ENCODE measurements at regions not wholly inside any gene's neighbourhood (a gene's known extent, or its start where the extent isn't known, plus 50 kb on each side); places are given as distances from the start of the nearest gene placed in this dataset.
"Not testable (repeated sequence)": the region's sequence is repeated elsewhere in the genome, so short reads cannot be mapped to it uniquely, and the experiment has no call there.

DNA sequence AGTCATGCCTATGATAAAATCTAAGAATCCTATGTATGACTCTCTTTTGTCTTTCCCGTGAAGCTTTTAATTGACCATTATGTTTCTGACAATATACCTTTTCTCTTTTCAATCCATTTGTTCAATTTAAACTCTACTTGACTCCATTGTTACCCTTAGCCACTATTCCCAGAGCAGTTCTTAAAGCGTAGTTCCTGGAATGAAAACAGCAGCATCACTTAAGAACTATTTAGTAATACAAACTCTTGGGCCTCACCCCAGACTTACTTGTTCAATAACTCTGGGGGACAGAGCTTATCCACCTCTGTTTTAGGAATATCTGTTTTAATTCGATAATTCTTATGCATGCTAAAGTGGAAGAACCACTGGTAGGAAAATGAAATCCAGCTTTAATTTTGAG is 358.4 kb downstream of the PRR32 start:
- H3K9ac ChIP-seq: no peak overlapping the region
- H3K4me1 ChIP-seq: no peaks in the 10 kb centered on the region
- no peak overlapping the region for H3K4me2 ChIP-seq
- H3K9me3 ChIP-seq: no peaks in the 10 kb centered on the region
- no peak for TF ChIP-seq Cebpa-rat (IDR thresholded peaks at IDR 0.05)
- H3K36me3 ChIP-seq: no peaks in the 10 kb centered on the region
- peaks cover 32% of the 10 kb centered on the region for H3K27me3 ChIP-seq
- no peaks in the 10 kb centered on the region for H4K20me1 ChIP-seq
- no peak overlapping the region for H3K27ac ChIP-seq
- no peak overlapping the region for H3K4me3 ChIP-seq

DNA sequence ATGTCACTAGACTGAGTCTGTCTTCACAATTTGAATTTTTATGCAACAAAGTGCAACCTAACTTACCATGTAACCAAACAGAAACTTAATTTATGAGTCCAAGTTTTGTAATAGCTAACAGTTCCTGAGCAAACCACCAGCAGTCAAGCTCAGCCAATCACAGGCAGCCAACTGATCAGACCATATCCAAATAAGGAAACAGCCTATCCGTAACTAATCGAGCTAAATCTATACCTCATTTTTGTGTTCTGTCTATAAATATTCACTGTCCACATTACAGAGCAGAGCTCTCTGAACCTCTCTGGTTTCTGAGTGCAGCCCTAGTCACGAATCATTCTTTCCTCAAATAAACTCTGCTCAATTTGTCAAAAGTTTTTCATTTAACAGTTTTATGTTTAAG is 367.6 kb downstream of the PRR32 start:
- Histone ChIP-seq H3K4me3 (no peak overlapping the region), H3K9me3 (no peaks in the 10 kb centered on the region), H4K20me1 (no peaks in the 10 kb centered on the region), H3K36me3 (no peaks in the 10 kb centered on the region), H3K27me3 (peaks cover 28% of the 10 kb centered on the region), H3K4me1 (no peaks in the 10 kb centered on the region), H3K27ac (no peak overlapping the region), H3K4me2 (no peak overlapping the region), H3K9ac (no peak overlapping the region)
- no peak for TF ChIP-seq Cebpa-rat (IDR thresholded peaks at IDR 0.05)

DNA sequence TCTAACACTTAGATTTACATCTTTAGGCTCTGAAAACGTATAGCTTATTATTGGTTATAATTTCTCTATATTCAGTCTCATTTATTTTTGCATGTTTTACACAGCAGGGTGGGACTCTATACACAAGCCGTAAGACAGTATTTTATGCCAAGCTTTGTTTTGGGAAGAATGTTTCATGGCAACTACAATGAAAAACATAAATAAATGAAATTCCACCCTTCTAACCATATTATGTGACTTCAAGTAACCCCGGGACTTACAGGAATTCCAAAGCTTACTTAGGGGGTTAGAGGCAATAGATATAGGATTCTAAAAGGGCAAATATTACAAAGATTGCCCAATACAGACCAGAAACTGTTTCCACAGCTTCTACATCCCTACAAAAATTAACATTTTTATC is 370.9 kb downstream of the PRR32 start:
- no peak overlapping the region for H3K27ac ChIP-seq
- H4K20me1 ChIP-seq: no peaks in the 10 kb centered on the region
- H3K36me3 ChIP-seq: no peaks in the 10 kb centered on the region
- H3K4me1 ChIP-seq: no peaks in the 10 kb centered on the region
- H3K9ac ChIP-seq: no peak overlapping the region
- H3K9me3 ChIP-seq: peaks cover 4% of the 10 kb centered on the region; the same call in 1 of the 2 replicates
- TF ChIP-seq Cebpa-rat (IDR thresholded peaks at IDR 0.05): no peak
- no peak overlapping the region for H3K4me3 ChIP-seq
- H3K4me2 ChIP-seq: no peak overlapping the region
- H3K27me3 ChIP-seq: peaks cover 28% of the 10 kb centered on the region

DNA sequence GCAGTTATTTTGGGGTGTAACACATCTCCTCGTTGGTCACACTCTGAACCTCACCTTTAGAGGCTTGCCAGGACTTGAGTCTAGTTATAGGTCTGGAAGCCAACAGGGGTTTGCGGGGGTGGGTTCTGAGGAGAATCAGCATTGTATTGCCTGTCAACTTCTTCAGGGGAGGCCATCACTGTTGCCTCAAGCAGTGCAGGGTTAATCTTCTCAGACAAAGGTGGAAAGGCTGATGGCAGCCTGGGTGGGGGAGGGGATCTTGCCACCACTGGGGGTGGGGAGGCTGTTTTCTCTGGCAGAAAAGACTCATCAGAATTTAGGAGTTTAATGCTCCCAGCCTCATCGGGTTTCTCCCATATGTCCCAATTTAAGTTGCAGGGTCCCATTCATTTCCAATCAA is 387.8 kb downstream of the PRR32 start:
- Histone ChIP-seq H3K27ac (no peak overlapping the region), H3K9ac (no peak overlapping the region), H3K9me3 (no peaks in the 10 kb centered on the region), H4K20me1 (no peaks in the 10 kb centered on the region), H3K4me1 (no peaks in the 10 kb centered on the region), H3K4me2 (no peak overlapping the region), H3K36me3 (no peaks in the 10 kb centered on the region), H3K27me3 (peaks cover 35% of the 10 kb centered on the region), H3K4me3 (no peak overlapping the region)
- TF ChIP-seq Cebpa-rat (IDR thresholded peaks at IDR 0.05): no peak

DNA sequence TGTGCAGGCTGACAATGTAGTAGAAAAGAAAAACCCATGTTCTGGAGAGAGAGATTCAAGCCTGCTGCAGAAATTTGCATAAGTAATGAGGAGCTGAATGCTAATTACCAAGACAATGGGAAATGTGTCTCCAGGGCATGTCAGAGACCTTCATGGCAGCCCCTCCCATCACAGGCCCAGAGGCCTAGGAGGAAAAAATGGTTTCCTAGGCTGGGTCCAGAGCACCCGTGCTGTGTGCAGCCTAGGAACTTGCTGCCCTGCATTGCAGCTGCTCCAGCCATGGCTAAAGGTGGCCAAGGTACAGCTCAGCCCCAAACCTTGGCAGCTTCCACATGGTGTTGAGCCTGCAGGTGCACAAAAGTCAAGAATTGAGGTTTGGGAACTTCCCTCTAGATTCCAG is 402.3 kb downstream of the PRR32 start:
- not testable (repeated sequence) for H4K20me1 ChIP-seq, H3K27ac ChIP-seq, H3K4me1 ChIP-seq, H3K9ac ChIP-seq, H3K27me3 ChIP-seq, H3K4me2 ChIP-seq, H3K4me3 ChIP-seq, H3K36me3 ChIP-seq
- H3K9me3 ChIP-seq: peaks cover 23% of the 10 kb centered on the region

DNA sequence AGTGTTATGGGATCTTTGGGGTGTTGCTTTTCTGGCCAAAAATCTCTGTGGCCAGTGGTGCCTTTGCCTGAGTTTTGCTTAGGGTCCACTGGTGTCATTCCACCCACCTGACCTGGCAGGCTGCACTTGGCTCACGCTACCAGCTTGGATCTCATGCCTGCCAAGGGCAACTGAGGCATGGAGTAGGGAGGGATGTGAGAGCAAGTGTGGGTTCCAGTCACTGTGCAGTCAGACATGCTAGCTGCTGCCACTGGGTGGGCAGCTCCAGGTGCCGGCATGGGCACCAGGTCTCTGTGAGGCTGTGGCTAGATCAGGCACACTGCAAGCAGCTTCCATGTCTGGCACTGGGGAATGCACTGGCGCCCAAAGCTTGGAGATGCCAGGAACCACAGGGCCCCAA is 424.1 kb downstream of the PRR32 start:
- peaks cover 33% of the 10 kb centered on the region for H3K27me3 ChIP-seq
- peaks cover 17% of the 10 kb centered on the region for H3K9me3 ChIP-seq
- H4K20me1 ChIP-seq: no peaks in the 10 kb centered on the region

DNA sequence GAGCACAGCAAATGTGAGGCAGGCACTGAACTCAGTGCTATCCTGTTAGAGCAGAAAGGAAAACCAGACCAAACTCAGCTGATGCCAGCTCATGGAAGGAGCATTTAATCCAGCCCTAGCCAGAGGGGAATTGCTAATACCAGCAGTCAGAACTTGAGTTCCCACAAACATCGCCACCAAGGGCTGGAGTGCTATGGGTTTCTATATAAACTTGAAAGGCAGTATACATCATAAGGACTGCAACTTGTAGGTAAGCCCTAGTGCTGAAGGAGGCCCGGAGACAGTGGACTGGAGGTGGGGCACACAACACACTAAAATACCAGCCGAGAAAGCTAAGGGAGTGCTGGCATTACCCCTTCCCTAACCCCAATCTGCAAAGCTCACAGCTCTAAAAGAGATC is 440.2 kb downstream of the PRR32 start:
- H3K9ac ChIP-seq: no peak overlapping the region
- H4K20me1 ChIP-seq: no peaks in the 10 kb centered on the region
- no peak overlapping the region for H3K4me2 ChIP-seq
- H3K36me3 ChIP-seq: no peaks in the 10 kb centered on the region
- peaks cover 10% of the 10 kb centered on the region; the same call in 1 of the 2 replicates for H3K9me3 ChIP-seq
- peaks cover 18% of the 10 kb centered on the region; the same call in 1 of the 2 replicates for H3K27me3 ChIP-seq
- no peak for TF ChIP-seq Cebpa-rat (IDR thresholded peaks at IDR 0.05)
- no peaks in the 10 kb centered on the region for H3K4me1 ChIP-seq
- no peak overlapping the region for H3K4me3 ChIP-seq
- H3K27ac ChIP-seq: no peak overlapping the region

More for the DNA sequence above, 424.1 kb downstream of the PRR32 start:
- H3K27ac ChIP-seq: no peak overlapping the region
- no peaks in the 10 kb centered on the region for H3K4me1 ChIP-seq
- H3K9ac ChIP-seq: no peak overlapping the region
- H3K4me2 ChIP-seq: no peak overlapping the region
- H3K4me3 ChIP-seq: no peak overlapping the region
- TF ChIP-seq Cebpa-rat (IDR thresholded peaks at IDR 0.05): no peak
- H3K36me3 ChIP-seq: no peaks in the 10 kb centered on the region

DNA sequence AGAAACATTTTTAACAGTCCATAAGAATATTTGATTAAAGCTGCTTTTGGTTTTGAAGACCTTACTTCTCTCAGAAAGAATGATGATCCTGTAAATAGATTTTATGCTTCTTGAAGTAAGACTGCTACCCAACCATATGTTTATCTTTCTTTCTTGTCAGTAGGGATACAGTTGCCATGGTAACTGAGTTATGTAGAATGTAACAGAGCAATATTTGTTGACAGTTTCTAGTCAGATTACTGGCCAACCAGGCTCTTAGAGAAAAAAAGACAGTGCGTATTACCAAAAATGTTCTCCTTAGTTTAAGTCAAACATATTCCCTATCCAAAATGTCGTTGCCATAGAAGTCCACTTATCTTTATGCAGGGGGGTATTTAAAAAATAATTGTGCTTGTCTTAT is 456.8 kb downstream of the PRR32 start:
- H3K4me3 ChIP-seq: no peak overlapping the region
- no peaks in the 10 kb centered on the region for H3K36me3 ChIP-seq
- H3K4me2 ChIP-seq: no peak overlapping the region
- H3K27me3 ChIP-seq: peaks cover 40% of the 10 kb centered on the region
- no peaks in the 10 kb centered on the region for H3K4me1 ChIP-seq
- H4K20me1 ChIP-seq: no peaks in the 10 kb centered on the region
- no peak for TF ChIP-seq Cebpa-rat (IDR thresholded peaks at IDR 0.05)
- H3K9me3 ChIP-seq: no peaks in the 10 kb centered on the region
- no peak overlapping the region for H3K9ac ChIP-seq
- H3K27ac ChIP-seq: no peak overlapping the region

DNA sequence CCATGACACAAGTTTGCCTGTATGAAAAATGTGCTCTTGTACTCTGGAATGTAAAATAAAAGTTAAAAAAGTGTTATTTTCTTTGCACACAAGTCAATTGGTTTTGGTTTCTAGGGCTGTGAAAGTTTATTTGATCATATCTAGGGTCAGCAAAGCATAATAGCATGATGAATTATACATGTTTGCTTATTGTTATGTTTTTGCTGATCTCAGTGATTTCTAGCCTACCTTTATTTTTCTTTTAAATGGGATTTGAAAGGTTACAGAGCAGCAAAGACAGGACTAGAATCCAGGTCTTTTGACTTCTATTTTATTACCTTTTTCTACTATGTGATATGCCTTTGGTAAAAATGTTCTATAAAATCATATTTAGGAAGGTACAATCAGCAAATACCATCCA is 481.0 kb downstream of the PRR32 start:
- H3K36me3 ChIP-seq: no peaks in the 10 kb centered on the region
- H3K4me2 ChIP-seq: no peak overlapping the region
- H3K9ac ChIP-seq: no peak overlapping the region
- no peaks in the 10 kb centered on the region for H3K4me1 ChIP-seq
- H3K9me3 ChIP-seq: no peaks in the 10 kb centered on the region
- no peak for TF ChIP-seq Cebpa-rat (IDR thresholded peaks at IDR 0.05)
- no peaks in the 10 kb centered on the region for H4K20me1 ChIP-seq
- no peak overlapping the region for H3K4me3 ChIP-seq
- H3K27me3 ChIP-seq: peaks cover 57% of the 10 kb centered on the region
- H3K27ac ChIP-seq: no peak overlapping the region

DNA sequence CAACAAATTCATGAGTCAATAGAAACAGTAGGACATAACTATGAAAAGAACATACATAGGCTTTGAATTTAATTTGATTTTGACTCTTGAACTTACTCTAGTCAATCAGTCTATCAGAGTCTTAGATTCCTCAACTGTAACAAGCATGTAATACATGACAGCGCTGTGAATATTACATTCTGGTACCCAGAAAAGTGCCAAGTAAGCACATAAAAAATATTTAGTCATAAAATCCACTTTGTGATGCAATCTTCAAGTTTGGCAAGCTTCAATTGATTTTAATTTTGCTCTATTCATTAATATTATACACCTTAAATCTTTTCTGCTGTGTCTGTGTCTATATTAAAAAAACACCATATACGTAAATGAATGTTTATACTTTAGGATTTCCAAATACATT is 483.3 kb downstream of the PRR32 start:
- Histone ChIP-seq H3K9ac (no peak overlapping the region), H3K4me3 (no peak overlapping the region), H3K27ac (no peak overlapping the region), H3K4me2 (no peak overlapping the region), H4K20me1 (no peaks in the 10 kb centered on the region), H3K36me3 (no peaks in the 10 kb centered on the region), H3K4me1 (no peaks in the 10 kb centered on the region), H3K27me3 (peaks cover 64% of the 10 kb centered on the region), H3K9me3 (peaks cover 6% of the 10 kb centered on the region; the same call in 1 of the 2 replicates)
- no peak for TF ChIP-seq Cebpa-rat (IDR thresholded peaks at IDR 0.05)

DNA sequence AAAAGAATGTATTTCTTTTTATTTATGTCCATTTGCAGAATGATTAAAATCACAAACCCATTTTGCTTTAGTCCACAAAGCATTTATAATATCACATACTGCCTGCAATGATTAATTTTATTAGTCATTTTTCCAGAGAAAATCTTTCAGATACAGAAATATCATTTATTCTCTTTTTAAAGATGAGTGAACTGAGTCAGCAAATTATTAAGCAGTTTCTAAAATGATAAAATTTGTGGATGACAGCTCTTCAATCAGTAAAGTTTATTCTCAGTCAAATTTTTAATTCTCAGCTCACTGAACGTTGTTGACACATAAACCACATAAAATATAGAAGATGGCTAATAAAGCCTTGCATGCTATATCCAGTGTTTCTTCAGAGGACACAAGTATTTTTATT is 485.5 kb downstream of the PRR32 start:
- Histone ChIP-seq H3K27ac (no peak overlapping the region), H3K4me3 (no peak overlapping the region), H3K36me3 (no peaks in the 10 kb centered on the region), H3K4me1 (no peaks in the 10 kb centered on the region), H3K4me2 (no peak overlapping the region), H3K9me3 (peaks cover 6% of the 10 kb centered on the region; the same call in 1 of the 2 replicates), H4K20me1 (no peaks in the 10 kb centered on the region), H3K27me3 (peaks cover 57% of the 10 kb centered on the region), H3K9ac (no peak overlapping the region)
- no peak for TF ChIP-seq Cebpa-rat (IDR thresholded peaks at IDR 0.05)
